ENCODE measurements at regions not wholly inside any gene's neighbourhood (a gene's known extent, or its start where the extent isn't known, plus 50 kb on each side); places are given as distances from the start of the nearest gene placed in this dataset.

- H3K9ac ChIP-seq (ENCODE audit: insufficient read depth, low read length, poor library complexity, severe bottlenecking): no peak overlapping the region
- H3K4me3 Mint-ChIP-seq: no peak overlapping the region
- peaks cover 0 to 7% (median 3%) of the 10 kb centered on the region in 3 donors for H3K27me3 Mint-ChIP-seq (ENCODE audit: low read depth in 3 of 3)
- no peak overlapping the region for H3K27ac ChIP-seq (ENCODE audit: low read depth in 1 of 2, low read length in 2 of 2)
- no peak overlapping the region for H2AFZ ChIP-seq (ENCODE audit: insufficient read depth, low read depth, low read length, poor library complexity, severe bottlenecking)
- H3K27ac Mint-ChIP-seq: no peak overlapping the region
- no peaks in the 10 kb centered on the region for H3K79me2 ChIP-seq (ENCODE audit: insufficient read depth, low read length)
- H3K4me1 ChIP-seq (ENCODE audit: control insufficient read depth in 1 of 2, insufficient read depth in 2 of 2, low read length in 2 of 2): no peaks in the 10 kb centered on the region
- DNase-seq: no peak
- TF ChIP-seq, protein P1, sequence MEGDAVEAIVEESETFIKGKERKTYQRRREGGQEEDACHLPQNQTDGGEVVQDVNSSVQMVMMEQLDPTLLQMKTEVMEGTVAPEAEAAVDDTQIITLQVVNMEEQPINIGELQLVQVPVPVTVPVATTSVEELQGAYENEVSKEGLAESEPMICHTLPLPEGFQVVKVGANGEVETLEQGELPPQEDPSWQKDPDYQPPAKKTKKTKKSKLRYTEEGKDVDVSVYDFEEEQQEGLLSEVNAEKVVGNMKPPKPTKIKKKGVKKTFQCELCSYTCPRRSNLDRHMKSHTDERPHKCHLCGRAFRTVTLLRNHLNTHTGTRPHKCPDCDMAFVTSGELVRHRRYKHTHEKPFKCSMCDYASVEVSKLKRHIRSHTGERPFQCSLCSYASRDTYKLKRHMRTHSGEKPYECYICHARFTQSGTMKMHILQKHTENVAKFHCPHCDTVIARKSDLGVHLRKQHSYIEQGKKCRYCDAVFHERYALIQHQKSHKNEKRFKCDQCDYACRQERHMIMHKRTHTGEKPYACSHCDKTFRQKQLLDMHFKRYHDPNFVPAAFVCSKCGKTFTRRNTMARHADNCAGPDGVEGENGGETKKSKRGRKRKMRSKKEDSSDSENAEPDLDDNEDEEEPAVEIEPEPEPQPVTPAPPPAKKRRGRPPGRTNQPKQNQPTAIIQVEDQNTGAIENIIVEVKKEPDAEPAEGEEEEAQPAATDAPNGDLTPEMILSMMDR (IDR thresholded peaks at IDR 0.05): no peak
- H3K27me3 ChIP-seq (ENCODE audit: control insufficient read depth in 2 of 2, insufficient read depth in 2 of 2, low read length in 2 of 2): no peaks in the 10 kb centered on the region
- 88% methylated on average over 4 of the region's 4 CpGs for WGBS (ENCODE audit: insufficient coverage)
- H3K9me3 Mint-ChIP-seq: peaks cover 0 to 8% (median 3%) of the 10 kb centered on the region in 7 donors
- H3K4me3 ChIP-seq (replicated peaks in 1 of 3; ENCODE audit: low read depth in 2 of 3, low read length in 3 of 3): no peak overlapping the region
- intact Hi-C loops (cut with micrococcal nuclease): no loop called here
- no peaks in the 10 kb centered on the region for H3K4me1 Mint-ChIP-seq
- no peaks in the 10 kb centered on the region for H4K20me1 ChIP-seq (ENCODE audit: insufficient read depth, low read length)
- H3K9me3 ChIP-seq (replicated peaks in 1 of 2; ENCODE audit: control insufficient read depth in 1 of 2, insufficient read depth in 1 of 2, low read length in 2 of 2): peaks cover 0 to 5% of the 10 kb centered on the region in 2 donors
- no peaks in the 10 kb centered on the region for H3K36me3 Mint-ChIP-seq
- no peak overlapping the region for H3K4me2 ChIP-seq (replicated peaks; ENCODE audit: extremely low read depth, low read length, poor library complexity, severe bottlenecking)
- H3K36me3 ChIP-seq (replicated peaks in 1 of 2; ENCODE audit: control insufficient read depth in 1 of 2, insufficient read depth in 2 of 2, low read length in 2 of 2): no peaks in the 10 kb centered on the region
Observed at GRCh38 chr5:174239718-174240117, 194.2 kb downstream of the NSG2 start.

DNA sequence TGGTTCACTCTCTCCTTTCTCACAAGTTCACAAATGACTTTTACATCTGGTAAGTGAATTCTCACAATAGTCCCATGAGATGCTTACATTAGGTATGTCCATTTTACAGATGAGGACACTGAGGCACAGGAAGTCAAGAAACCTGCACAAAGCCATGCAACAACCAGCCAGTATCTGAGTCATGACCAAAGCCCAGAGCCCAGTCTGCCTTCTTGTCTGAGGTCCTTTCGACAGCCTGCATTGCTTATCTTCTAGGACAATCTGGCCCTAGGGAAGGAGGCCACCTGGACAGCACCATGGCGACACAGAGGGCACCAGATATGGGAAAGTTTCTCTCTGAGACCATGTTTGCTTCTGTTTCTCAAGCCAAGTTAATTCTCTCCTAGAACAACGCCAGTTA, 197.1 kb downstream of the NSG2 start:
- no peaks in the 10 kb centered on the region for H3K36me3 ChIP-seq (replicated peaks in 1 of 2; ENCODE audit: control insufficient read depth in 1 of 2, insufficient read depth in 2 of 2, low read length in 2 of 2)
- H3K9me3 ChIP-seq (replicated peaks in 1 of 2; ENCODE audit: control insufficient read depth in 1 of 2, insufficient read depth in 1 of 2, low read length in 2 of 2): peaks cover 0 to 5% of the 10 kb centered on the region in 2 donors
- no peak overlapping the region for H3K9ac ChIP-seq (ENCODE audit: insufficient read depth, low read length, poor library complexity, severe bottlenecking)
- Mint-ChIP-seq H3K4me3 (no peak overlapping the region), H3K36me3 (no peaks in the 10 kb centered on the region), H3K27me3 (ENCODE audit: low read depth in 3 of 3) (peaks cover 0 to 9% (median 3%) of the 10 kb centered on the region in 3 donors), H3K27ac (no peak overlapping the region), H3K9me3 (peaks cover 0 to 9% (median 2%) of the 10 kb centered on the region in 7 donors), H3K4me1 (no peaks in the 10 kb centered on the region)
- DNase-seq: no peak
- no peak overlapping the region for H3K4me2 ChIP-seq (replicated peaks; ENCODE audit: extremely low read depth, low read length, poor library complexity, severe bottlenecking)
- no peaks in the 10 kb centered on the region for H3K27me3 ChIP-seq (ENCODE audit: control insufficient read depth in 2 of 2, insufficient read depth in 2 of 2, low read length in 2 of 2)
- TF ChIP-seq, protein P1 (IDR thresholded peaks at IDR 0.05): no peak
- H3K4me3 ChIP-seq (replicated peaks in 1 of 3; ENCODE audit: low read depth in 2 of 3, low read length in 3 of 3): no peak overlapping the region
- H3K79me2 ChIP-seq (ENCODE audit: insufficient read depth, low read length): no peaks in the 10 kb centered on the region
- intact Hi-C loops (cut with micrococcal nuclease): no loop called here
- no peak overlapping the region for H3K27ac ChIP-seq (ENCODE audit: low read depth in 1 of 2, low read length in 2 of 2)
- no peaks in the 10 kb centered on the region for H3K4me1 ChIP-seq (ENCODE audit: control insufficient read depth in 1 of 2, insufficient read depth in 2 of 2, low read length in 2 of 2)
- 91% methylated on average over 1 of the region's 3 CpGs for WGBS (ENCODE audit: insufficient coverage)
- no peak overlapping the region for H2AFZ ChIP-seq (ENCODE audit: insufficient read depth, low read depth, low read length, poor library complexity, severe bottlenecking)
- no peaks in the 10 kb centered on the region for H4K20me1 ChIP-seq (ENCODE audit: insufficient read depth, low read length)

Measured in CD14-positive monocyte (primary cell).